Neural cell (in vitro differentiated cells): ENCODE measurements at regions not wholly inside any gene's neighbourhood (a gene's known extent, or its start where the extent isn't known, plus 50 kb on each side); places are given as distances from the start of the nearest gene placed in this dataset.

Experiments used
- EP300 ChIP-seq: fragments of 450-650 bp; conservative IDR thresholded peaks from 2 replicates; pipeline ENCODE4 v1.6.1; 2014; ENCODE audit warnings: antibody characterized with exemption, mild to moderate bottlenecking, moderate library complexity; ENCODE audit not compliant: poor library complexity, severe bottlenecking
- EZH2 ChIP-seq: fragments of 200-600, 300-800 bp; shearing (Covaris generic), sonication (generic); IDR thresholded peaks from 2 replicates; pipeline ENCODE4 v1.6.1; 2014; ENCODE audit warnings: antibody characterized with exemption, low read length, borderline replicate concordance, mild to moderate bottlenecking; ENCODE audit not compliant: insufficient read depth, poor library complexity, severe bottlenecking
- MXI1 ChIP-seq: fragments of 450-650 bp; conservative IDR thresholded peaks from 2 replicates; pipeline ENCODE4 v1.6.1; 2014; ENCODE audit warnings: antibody characterized with exemption, mild to moderate bottlenecking; ENCODE audit not compliant: poor library complexity, severe bottlenecking
- POLR2AphosphoS5 ChIP-seq: IDR thresholded peaks from 2 replicates; pipeline ENCODE4 v1.6.1; 2012
- RAD21 ChIP-seq: fragments of 450-650 bp; conservative IDR thresholded peaks from 2 replicates; pipeline ENCODE4 v1.6.1; 2014; ENCODE audit warnings: antibody characterized with exemption, mild to moderate bottlenecking, moderate library complexity
- TAF1 ChIP-seq: IDR thresholded peaks from 2 replicates; pipeline ENCODE4 v1.6.1; 2012; ENCODE audit warnings: low read depth
- TF ChIP-seq, protein P1 (sequence below): fragments of 450-650 bp; IDR thresholded peaks from 2 replicates; pipeline ENCODE4 v1.5.1; 2014; ENCODE audit warnings: antibody characterized with exemption, mild to moderate bottlenecking, moderate library complexity; ENCODE audit not compliant: poor library complexity, severe bottlenecking
- TF ChIP-seq, protein P2 (sequence below): IDR thresholded peaks from 2 replicates; pipeline ENCODE4 v1.6.1; 2012; ENCODE audit warnings: borderline replicate concordance

DNA sequence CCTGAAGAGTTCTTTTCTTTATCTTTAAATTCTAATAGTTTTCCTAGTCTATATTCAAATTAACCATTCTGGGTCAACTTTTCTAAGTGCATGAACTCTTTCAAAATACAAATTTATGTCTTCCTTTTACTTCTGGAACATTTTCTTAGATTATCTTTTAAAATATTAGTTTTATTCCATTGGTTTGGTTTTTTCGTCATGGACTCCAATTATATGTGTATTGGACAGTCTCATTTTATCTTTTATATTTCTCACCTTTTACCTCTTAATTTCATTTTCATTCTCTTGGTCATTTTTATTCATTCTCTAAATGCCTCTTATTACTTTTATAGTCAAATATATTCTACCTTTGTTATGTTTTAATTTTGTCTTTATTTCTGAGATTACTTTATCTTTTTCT lies 356.7 kb upstream of the MMS22L start:
- TF ChIP-seq, protein P1, sequence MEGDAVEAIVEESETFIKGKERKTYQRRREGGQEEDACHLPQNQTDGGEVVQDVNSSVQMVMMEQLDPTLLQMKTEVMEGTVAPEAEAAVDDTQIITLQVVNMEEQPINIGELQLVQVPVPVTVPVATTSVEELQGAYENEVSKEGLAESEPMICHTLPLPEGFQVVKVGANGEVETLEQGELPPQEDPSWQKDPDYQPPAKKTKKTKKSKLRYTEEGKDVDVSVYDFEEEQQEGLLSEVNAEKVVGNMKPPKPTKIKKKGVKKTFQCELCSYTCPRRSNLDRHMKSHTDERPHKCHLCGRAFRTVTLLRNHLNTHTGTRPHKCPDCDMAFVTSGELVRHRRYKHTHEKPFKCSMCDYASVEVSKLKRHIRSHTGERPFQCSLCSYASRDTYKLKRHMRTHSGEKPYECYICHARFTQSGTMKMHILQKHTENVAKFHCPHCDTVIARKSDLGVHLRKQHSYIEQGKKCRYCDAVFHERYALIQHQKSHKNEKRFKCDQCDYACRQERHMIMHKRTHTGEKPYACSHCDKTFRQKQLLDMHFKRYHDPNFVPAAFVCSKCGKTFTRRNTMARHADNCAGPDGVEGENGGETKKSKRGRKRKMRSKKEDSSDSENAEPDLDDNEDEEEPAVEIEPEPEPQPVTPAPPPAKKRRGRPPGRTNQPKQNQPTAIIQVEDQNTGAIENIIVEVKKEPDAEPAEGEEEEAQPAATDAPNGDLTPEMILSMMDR, result no peak
- TF ChIP-seq POLR2AphosphoS5 (no peak), TAF1 (no peak), RAD21 (no peak), EZH2 (no peak), EP300 (no peak), MXI1 (no peak)
- TF ChIP-seq, protein P2, sequence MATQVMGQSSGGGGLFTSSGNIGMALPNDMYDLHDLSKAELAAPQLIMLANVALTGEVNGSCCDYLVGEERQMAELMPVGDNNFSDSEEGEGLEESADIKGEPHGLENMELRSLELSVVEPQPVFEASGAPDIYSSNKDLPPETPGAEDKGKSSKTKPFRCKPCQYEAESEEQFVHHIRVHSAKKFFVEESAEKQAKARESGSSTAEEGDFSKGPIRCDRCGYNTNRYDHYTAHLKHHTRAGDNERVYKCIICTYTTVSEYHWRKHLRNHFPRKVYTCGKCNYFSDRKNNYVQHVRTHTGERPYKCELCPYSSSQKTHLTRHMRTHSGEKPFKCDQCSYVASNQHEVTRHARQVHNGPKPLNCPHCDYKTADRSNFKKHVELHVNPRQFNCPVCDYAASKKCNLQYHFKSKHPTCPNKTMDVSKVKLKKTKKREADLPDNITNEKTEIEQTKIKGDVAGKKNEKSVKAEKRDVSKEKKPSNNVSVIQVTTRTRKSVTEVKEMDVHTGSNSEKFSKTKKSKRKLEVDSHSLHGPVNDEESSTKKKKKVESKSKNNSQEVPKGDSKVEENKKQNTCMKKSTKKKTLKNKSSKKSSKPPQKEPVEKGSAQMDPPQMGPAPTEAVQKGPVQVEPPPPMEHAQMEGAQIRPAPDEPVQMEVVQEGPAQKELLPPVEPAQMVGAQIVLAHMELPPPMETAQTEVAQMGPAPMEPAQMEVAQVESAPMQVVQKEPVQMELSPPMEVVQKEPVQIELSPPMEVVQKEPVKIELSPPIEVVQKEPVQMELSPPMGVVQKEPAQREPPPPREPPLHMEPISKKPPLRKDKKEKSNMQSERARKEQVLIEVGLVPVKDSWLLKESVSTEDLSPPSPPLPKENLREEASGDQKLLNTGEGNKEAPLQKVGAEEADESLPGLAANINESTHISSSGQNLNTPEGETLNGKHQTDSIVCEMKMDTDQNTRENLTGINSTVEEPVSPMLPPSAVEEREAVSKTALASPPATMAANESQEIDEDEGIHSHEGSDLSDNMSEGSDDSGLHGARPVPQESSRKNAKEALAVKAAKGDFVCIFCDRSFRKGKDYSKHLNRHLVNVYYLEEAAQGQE, result no peak
